ENCODE measurements at regions not wholly inside any gene's neighbourhood (a gene's known extent, or its start where the extent isn't known, plus 50 kb on each side); places are given as distances from the start of the nearest gene placed in this dataset.

DNA sequence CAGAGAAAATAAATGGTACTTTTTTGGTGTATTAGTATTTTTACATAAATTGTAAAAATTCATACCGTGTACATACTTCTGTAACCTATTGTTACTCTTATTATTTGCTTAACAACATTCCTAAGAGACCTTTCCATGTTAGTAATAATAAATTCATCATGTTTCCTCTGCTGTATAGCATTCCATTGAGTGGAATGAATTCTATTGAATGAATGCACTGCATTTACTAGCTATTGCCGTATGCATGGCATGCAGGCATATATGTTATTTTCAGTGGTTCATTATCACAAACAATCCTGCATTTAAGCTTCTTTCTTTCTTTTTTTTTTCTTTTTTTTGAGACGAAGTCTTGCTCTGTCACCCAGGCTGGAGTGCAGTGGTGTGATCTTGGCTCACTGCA is 137.6 kb upstream of the TBX3 start:
- H3K36me3 ChIP-seq, result no peaks in the 10 kb centered on the region
- no peak overlapping the region for H3K4me3 ChIP-seq
- no peak for DNase-seq (ENCODE audit: low read depth in 1 of 2, low spot score in 1 of 2)
- peaks cover 6% of the 10 kb centered on the region for H3K4me1 ChIP-seq (ENCODE audit: low read depth)
- no peaks in the 10 kb centered on the region for H3K27me3 ChIP-seq
- H3K9me3 ChIP-seq (ENCODE audit: low read depth), result no peaks in the 10 kb centered on the region
- H3K27ac ChIP-seq, result no peak overlapping the region
- no peak for TF ChIP-seq CTCF (IDR thresholded peaks at IDR 0.05; ENCODE audit: low read depth, low read length)

DNA sequence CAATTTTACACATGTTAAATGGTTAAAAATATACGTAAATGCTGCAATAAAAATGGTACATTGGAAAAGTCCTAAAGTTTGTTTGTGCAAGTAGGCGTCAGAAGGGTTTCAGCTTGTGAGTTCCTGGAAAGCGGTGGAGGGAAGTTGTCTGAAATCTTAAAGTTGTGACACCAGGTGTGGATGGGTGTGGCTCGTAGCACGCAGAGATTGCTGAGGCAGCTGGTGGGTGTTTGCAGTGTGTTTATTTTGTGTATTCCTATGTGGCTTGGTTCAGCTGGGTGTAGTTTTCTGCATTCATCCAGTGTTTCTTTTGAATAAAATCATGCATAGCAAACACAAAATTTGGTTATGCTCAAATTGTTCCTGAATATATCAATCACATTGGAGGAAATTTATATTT is 136.8 kb upstream of the TBX3 start:
- Histone ChIP-seq H3K27ac (no peak overlapping the region), H3K27me3 (no peaks in the 10 kb centered on the region), H3K36me3 (no peaks in the 10 kb centered on the region), H3K9me3 (ENCODE audit: low read depth) (no peaks in the 10 kb centered on the region), H3K4me3 (no peak overlapping the region), H3K4me1 (ENCODE audit: low read depth) (peaks cover 6% of the 10 kb centered on the region)
- no peak for DNase-seq (ENCODE audit: low read depth in 1 of 2, low spot score in 1 of 2)
- TF ChIP-seq CTCF (IDR thresholded peaks at IDR 0.05; ENCODE audit: low read depth, low read length), result no peak

DNA sequence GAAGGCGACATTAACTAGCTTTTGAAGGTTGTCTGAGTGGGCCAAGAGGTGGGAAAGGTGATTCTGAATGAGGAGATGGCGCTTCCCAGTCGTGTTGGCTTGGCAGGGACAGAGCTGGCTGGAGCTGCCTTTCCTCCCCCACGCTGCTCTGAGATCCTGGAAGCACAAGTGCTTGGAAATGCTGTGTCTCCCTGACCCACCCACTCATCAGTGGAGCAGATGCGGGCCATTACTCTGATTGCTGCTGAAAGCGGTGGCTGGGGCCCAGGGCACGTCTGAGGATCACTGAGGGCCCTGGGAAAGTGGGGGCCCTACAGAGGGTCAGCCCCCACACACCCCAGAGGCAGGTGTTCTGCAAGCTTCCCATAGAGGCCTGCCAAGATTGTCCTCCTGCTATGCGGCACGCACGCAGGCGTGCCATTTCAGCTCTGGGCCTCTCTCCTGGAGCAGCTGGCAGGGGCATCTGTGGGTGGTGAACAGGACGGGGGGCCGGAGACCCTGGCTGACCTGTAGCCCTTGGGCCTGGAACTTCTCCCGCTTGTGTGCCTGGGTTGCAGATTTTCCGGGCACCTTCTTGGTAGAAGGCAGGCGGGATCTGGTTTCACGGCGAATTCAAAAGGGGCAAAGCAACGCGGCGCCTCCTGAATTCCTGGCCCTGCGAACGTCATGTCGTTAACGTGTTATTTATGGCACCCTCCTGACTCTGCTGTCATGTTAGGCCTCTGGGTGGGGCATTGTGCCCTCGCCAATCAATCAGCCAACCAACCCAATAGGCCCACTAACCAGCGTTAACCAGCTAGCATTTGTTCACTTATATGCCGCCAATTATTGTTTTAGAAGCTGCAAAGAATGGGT is 133.8 kb upstream of the TBX3 start:
- Histone ChIP-seq H3K9me3 (ENCODE audit: low read depth) (no peaks in the 10 kb centered on the region), H3K36me3 (no peaks in the 10 kb centered on the region), H3K4me3 (no peak overlapping the region), H3K4me1 (ENCODE audit: low read depth) (peaks cover 10% of the 10 kb centered on the region), H3K27me3 (no peaks in the 10 kb centered on the region), H3K27ac (peak overlapping the region; percentile 12)
- DNase-seq (ENCODE audit: low read depth in 1 of 2, low spot score in 1 of 2), result no peak
- TF ChIP-seq CTCF (IDR thresholded peaks at IDR 0.05; ENCODE audit: low read depth, low read length), result no peak

GRCh38 chr12:114815026-114815795 is 131.2 kb upstream of the TBX3 start:
- Histone ChIP-seq H3K9me3 (ENCODE audit: low read depth) (no peaks in the 10 kb centered on the region), H3K27ac (no peak overlapping the region), H3K36me3 (no peaks in the 10 kb centered on the region), H3K27me3 (no peaks in the 10 kb centered on the region), H3K4me3 (no peak overlapping the region), H3K4me1 (ENCODE audit: low read depth) (peaks cover 10% of the 10 kb centered on the region)
- DNase-seq (ENCODE audit: low read depth in 1 of 2, low spot score in 1 of 2), result no peak
- TF ChIP-seq CTCF (IDR thresholded peaks at IDR 0.05; ENCODE audit: low read depth, low read length), result no peak

DNA sequence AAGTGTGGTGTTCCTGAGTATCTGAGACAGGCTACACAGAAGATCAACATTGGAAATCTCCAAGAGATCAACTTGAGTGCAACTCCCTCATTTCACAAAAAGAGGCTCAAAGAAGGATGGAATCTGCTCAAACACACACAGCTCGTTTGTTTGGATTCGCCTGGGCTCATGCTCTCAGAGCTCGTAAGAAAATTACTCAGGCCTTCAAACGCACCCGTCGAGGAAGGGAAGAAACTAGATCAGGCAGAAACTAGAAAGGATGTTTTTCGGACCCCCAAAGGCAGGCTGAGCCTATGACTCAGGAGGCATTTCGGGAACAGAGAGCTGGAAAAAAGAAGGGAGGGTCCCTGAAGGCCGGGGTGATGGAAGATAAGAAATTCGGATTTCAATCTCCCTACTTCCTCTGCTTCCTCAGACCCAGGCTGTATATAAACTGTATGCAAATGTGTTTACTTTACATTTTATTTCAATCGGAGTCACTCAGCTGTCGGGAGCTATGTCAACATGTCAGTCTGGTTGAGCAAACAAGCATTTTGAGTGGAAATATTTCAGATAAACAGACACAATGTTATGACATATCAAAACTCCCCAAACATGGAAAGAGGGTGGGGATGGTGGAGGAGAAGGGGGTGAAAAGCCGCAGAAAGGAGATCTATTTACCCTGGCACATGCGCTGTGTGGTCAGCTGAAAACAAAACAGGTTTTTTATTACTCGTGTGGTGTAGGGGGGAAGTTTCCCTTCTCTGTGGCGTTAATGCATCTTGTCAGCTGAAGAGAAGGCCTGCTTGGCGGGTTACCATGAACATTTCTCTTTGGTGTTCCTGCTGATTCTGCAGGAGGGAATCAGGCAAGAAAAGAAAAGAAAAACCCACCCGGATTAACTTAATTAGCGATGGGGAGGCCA is 129.1 kb upstream of the TBX3 start:
- H3K4me1 ChIP-seq (ENCODE audit: low read depth), result peaks cover 10% of the 10 kb centered on the region
- DNase-seq (ENCODE audit: low read depth in 1 of 2, low spot score in 1 of 2), result peak in 1 of 2 donors; percentile 56
- H3K4me3 ChIP-seq, result no peak overlapping the region
- H3K9me3 ChIP-seq (ENCODE audit: low read depth), result no peaks in the 10 kb centered on the region
- TF ChIP-seq CTCF (IDR thresholded peaks at IDR 0.05; ENCODE audit: low read depth, low read length), result no peak
- no peaks in the 10 kb centered on the region for H3K36me3 ChIP-seq
- no peaks in the 10 kb centered on the region for H3K27me3 ChIP-seq
- H3K27ac ChIP-seq, result no peak overlapping the region
